DMS 273 (cell line): ENCODE measurements at regions not wholly inside any gene's neighbourhood (a gene's known extent, or its start where the extent isn't known, plus 50 kb on each side); places are given as distances from the start of the nearest gene placed in this dataset.

Experiments used
- DNase-seq: peaks from one replicate; lab custom pipeline; 2025; ENCODE audit not compliant: unreplicated experiment; lab: John Stamatoyannopoulos, UW

DNA sequence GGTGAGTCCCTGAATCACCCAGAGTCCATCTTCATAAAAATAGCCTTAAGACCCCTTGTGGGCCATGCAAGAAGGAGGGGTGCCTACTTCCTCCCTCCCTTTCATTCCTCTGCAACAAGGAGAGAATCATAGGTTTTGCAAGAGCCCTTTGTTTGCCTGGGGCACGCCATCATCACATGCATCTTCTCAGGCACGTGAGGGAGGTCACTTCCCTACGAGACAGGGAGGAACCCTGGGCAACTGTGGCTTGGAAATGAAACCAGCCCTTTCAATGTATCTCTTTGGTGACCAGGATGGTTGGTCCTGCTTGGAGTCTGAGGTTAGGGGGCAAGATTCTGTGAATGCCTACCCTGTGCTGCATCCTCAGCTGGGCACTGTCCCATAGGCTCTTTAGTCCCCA is 194.8 kb downstream of the MAFB start:
- DNase-seq, result no peak

DNA sequence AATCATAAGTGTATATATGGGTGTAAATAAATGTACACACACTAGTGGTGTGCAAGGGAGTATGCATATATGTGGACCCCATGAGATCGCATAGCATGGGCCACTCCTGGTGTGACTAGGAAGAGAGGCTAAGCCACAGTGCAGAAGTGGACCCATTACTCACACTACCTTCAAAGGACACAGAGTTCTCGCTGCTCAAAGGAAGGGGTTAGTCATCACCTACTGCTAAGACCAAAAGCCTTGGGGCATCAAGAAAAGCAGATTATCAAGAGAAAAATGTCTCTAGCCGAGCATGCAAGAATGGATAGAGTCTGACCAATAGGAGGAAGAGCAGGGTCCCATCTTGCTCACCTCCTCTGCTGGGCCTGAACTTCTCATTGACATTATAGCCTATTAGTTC is 195.5 kb downstream of the MAFB start:
- no peak for DNase-seq

- DNase-seq, result no peak
These were observed 196.0 kb downstream of the MAFB start for GRCh38 chr20:40493071-40493470.

DNA sequence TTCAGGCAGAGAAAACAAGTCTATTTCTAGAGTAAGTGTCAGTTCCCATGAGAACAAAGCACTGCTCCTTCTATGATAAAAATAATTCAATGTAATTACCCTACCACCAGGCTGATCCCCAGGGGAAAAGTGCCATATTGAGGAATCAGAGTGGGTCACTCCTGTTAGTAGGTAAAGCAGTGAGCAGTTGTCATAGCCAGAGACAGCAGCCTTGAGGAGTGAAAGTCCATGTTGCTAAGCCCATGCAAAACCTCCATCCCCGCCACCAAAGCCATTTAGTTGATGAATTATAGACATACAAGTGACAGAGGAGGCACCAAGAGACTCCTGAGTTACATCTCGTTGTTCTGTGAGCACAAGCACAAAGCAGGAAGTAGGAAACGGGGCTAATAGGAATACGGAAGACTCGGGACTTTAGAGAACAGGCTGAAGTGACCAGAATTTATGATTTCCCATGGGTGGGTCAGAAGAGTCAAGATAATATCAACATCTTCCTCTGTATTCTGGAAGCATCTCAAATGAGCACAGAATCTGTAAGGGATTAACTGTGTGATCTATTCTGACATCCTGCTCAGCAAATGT is 197.9 kb downstream of the MAFB start:
- no peak for DNase-seq

DNA sequence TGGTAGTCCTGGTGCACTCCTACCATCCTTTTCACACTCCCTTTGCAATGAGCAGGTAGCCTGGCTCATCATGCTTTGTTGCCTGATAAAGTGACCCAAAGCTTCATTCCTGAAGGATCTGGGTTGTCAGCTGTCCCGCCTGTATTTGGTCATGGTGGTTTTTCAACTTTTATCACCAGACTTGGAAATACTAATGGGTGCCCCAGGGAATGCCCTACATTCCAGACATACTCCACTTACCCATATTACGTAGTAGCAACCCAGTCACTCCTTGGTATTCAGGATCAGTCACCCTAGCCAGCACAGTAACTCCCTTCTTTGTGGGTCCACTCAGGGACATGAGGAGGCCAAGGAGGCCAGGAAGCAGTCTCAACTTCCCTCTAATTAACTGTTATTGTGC is 199.2 kb downstream of the MAFB start:
- no peak for DNase-seq

DNA sequence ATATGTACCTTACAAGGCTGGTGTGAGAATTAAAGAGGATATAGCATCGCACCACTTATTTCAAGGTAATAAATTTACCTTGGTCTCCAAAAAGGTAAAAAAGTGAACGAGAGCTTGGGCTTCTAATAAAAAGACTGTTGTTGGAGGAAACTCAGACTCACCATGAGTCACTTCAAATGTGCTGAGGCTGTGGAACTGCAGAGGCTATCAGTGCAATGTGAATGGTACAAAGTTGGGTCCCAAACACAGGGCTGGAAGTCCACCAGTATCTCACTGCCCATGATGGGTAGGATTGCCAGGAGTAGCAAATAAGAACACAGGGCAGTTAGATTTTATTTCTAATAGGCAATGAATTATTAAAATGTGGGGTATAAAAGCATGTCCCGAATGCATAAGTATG is 200.6 kb downstream of the MAFB start:
- DNase-seq, result no peak

DNA sequence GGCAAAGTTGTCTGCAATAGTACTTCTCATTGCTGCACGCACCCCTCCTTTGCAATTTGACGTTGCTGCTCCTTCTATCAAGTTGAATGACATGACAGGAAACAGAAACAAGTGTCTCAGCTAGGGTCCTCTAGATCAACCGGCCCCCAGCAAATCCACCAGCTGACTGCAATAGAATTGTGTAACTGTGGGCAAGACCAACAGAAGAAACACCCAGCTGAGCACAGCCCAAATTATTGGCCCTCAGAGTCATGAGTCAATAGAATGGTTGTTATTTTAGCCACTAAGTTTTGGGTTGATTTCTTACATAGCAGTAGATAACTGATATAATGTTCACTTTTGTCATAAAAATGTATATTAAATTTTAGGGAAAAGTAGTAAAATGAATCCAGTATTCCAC is 202.7 kb downstream of the MAFB start:
- no peak for DNase-seq

DNA sequence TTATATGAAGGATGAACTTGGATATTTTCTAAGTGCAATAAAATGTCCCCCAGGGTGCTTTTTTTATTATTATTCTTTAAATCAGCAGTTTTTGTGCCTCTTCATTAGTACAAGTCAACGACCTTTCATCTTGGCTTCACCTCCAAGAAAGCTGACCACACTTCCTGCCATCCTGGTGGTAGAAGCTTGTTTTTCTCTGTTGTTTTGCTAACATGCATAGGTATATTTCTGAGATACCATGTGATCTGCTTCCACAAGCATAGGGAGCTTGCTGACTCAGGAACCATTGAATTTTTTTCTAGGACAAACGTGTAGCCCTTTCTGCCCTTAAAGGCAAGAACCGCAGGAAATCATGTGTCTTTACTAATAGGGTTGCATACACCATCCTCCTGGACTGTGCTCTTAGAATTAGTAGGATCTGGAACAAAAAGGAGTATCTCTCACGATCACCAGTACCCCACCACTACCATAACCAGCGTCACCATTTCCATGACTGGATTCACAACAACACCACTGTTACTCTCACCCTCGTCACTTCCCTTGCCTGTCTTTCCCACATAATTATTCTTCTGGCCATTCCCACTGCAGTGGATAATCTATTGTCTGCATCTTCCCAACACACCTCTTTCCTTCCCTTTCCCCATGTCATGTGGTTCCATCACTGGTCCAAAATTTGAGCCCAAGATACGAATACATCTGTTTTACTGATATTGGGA is 207.1 kb downstream of the MAFB start:
- no peak for DNase-seq

DNA sequence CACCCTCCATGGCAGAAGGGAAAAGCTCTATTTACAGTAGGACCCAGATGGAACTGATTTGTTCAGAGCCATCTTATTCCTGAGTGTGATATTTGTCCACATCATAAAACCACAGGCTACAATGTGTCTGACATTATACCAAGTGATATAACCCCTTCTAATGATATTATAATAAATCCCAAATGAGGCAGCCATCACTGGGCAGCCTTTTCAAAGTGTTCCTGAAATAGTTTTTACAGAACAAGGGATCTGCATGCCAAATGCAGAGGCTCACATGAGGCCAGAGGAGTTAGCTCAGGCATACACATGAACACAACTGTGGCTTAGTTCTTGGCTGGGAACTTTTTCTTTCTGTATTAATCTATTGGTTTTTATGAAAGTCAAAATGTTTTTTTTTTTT is 207.7 kb downstream of the MAFB start:
- DNase-seq, result no peak

DNA sequence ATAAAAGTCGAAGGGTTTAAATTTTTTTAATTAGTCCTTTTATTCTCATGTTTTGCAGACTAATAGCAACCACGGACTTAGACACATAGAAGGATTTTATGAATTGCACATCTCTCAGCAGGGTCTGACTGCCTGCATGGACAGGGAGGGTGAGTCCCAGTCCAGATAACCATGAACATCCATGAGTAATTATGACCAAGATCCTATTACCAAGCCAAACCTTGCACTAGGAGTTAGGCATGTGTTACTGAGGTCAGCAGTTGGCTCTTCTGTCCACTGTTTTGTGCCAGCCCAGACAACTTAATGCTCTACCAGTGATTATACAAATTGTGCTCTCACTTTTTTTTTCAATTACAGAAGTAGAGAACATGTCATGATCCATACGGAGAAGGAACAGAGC is 211.2 kb downstream of the MAFB start:
- no peak for DNase-seq

DNA sequence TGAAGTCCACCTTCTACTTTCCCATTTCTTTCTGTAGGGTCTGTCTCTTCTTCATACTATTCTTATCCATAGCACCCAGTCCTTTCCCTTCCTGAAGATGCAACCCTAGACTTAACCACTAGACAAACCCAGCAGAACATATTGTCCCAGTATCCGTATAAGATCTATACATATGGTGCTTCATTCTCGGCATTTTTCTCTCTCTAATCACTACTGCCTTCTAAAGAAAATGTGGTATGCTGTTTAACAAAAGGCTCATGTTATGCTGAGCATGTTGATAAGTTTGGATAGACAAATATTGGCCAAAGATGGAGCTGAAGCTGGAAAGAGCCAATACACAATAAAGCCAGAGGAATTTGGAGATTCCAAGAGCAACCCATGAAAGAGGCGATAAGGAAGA is 212.6 kb downstream of the MAFB start:
- no peak for DNase-seq

DNA sequence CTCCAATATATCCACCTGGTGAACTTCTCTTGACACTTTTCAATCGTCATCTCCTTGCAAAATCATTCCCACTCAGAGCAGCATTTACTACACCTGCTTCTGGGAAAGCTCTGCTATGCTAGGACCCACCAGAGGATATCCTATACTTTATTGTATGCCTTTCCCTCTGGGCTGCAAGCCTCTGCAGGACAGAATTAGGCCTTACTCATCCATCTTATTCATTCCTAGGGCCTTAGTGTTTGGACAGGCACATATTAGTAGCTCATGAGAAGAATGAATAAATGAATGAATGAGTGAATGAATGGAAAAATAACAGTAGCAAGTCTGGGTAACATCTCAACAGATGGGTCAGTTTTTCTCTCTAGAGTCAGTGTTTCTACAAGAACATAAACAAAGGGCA is 216.1 kb downstream of the MAFB start:
- no peak for DNase-seq

DNA sequence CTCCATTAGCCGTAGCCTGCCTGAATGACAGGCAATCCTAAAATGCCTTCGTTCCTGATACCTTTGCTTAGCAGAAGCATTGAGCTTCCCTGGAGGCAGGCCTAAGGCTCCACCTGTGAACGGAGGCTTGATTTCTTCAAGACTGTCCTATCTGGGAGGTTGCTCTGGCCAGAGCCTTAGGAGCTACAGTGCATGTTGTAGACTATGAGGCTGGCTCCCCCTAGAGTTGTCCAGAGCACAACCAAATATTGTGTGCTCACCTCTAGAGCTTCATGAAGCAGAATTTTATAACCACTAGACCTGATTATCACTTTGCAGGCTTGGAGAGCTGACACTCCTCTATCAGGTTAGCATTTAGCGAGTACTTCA is 217.8 kb downstream of the MAFB start:
- DNase-seq, result peak; percentile 18

GRCh38 chr20:40470445-40471260 is 218.4 kb downstream of the MAFB start:
- DNase-seq, result no peak

DNA sequence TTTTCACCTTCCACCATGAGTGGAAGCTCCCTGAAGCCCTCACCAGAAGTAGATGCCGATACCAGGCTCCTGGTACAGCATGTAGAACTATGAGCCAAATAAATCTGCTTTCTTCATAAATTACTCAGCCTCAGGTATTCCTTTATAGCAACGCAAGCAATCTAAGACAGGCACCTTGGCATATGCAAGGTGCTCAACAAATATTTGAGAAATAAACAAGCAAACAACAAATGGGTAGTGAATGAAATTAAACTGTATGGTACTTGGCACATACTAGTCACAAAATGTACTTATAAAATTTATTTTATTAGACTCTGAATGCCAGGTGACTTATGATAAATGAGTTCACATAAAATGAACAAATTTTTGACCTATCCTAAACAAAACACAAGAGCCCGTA is 220.3 kb downstream of the MAFB start:
- no peak for DNase-seq

GRCh38 chr20:40467703-40468411 is 221.2 kb downstream of the MAFB start:
- DNase-seq, result no peak

DNA sequence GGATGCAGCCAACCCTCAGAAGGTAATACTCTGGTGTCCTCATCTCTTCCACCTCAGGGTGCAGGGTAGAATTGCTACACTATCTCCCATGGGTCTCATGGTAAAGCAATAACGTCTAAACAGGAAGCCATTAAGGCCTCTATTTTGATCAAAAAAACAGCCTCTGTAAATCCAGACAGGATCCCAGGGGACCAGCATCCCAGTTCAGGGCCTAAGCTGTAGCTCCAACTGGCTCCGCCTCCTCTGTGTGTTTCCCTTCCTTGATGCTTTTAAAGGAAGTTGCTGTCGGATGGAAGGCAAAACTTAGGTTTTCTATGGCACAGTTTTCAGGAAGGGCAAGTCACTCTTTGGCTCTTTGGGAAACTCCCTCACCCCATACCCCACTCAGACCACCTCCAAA is 222.0 kb downstream of the MAFB start:
- DNase-seq, result no peak

- no peak for DNase-seq
These were observed 224.3 kb downstream of the MAFB start for GRCh38 chr20:40464731-40465208.

DNA sequence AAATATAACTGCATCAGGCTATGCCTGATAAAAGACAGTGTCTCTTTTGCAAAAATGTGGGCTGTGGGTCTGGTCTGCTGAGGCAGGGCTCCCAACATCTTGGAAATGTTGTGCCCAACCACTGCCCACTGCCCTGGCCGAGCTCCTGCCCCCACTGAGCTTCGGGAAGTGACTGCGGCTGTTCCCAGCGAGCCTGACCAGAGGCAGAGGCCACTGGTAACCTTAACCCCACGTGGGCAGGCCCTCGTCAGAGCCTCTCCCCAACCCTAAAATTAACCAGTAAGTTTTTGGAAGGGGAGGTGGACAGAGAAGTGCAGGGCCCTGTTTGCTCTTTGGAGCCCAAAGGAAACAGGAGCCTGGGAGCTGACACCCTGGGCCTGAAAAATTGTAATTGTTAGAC is 225.9 kb downstream of the MAFB start:
- no peak for DNase-seq

GRCh38 chr20:40462566-40462965 is 226.5 kb downstream of the MAFB start:
- DNase-seq, result no peak

DNA sequence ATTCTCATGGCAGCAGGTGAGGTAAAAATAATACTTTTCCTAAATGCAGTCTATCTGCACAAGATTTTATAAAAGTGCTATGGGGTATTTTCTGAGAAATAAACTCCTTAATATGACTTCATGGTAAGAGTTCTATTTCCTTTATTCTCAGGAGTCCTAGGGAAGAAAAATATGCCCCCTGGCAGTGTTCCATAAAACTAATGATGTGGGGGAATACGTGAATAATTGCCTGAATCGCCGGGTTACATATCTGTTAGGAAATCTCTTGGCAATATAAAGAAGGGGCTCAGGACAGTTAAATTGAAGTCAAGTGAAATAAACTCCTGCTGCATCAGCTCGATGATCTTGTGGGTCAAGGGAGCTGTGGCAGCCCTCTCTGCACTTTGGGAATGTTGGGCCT is 229.7 kb downstream of the MAFB start:
- no peak for DNase-seq

GRCh38 chr20:40457404-40457803 is 231.6 kb downstream of the MAFB start:
- DNase-seq, result no peak
